PC-3 (cell line): ENCODE measurements at regions not wholly inside any gene's neighbourhood (a gene's known extent, or its start where the extent isn't known, plus 50 kb on each side); places are given as distances from the start of the nearest gene placed in this dataset.

Experiments
- ATAC-seq: fragments of 200-7000 bp; cut with Tn5 transposase; 2 replicates; pipeline ENCODE4 v1.9.1; 2020; ENCODE audit warnings: mild to moderate bottlenecking, moderate library complexity
- BruUV-seq: library from RNA; stranded (reverse); fragments of 400-500 nt; replicated peaks from 2 replicates; lab custom pipeline; 2021; lab: Mats Ljungman, UMichigan
- CTCF ChIA-PET: fragments of 300-600 bp; sonication (Branson Sonifier 250); formaldehyde crosslinking; loops from one replicate; lab custom pipeline; 2022; ENCODE audit warnings: antibody characterized with exemption; lab: Charles Lee
- POLR2A ChIA-PET: fragments of 300-600 bp; sonication (Branson Sonifier 250); formaldehyde crosslinking; loops from one replicate; lab custom pipeline; 2022; ENCODE audit warnings: antibody characterized with exemption; ENCODE audit not compliant: unreplicated experiment; lab: Charles Lee
- DNase-seq: peaks from one replicate; pipeline ENCODE4 v3.0.0-alpha.2; 2015
- H2AFZ ChIP-seq: fragments of 300-600 bp; sonication (generic); 2 replicates; pipeline ENCODE4 v1.6.0; 2016; ENCODE audit warnings: antibody characterized with exemption, low read length
- H3F3A ChIP-seq: fragments of 300-600 bp; sonication (generic); one replicate; pipeline ENCODE4 v1.6.0; 2017; ENCODE audit warnings: antibody characterized with exemption, low read length, control low read depth, mild to moderate bottlenecking; ENCODE audit not compliant: unreplicated experiment
- H3K27ac ChIP-seq: fragments of 300-600 bp; sonication (generic); 2 replicates; pipeline ENCODE4 v1.5.1; 2016; ENCODE audit warnings: mild to moderate bottlenecking, low read length
- H3K27me3 ChIP-seq: fragments of 300-600 bp; sonication (generic); 2 replicates; pipeline ENCODE4 v1.6.1; 2016; ENCODE audit warnings: low read length, mixed read lengths
- H3K36me3 ChIP-seq: fragments of 300-600 bp; sonication (generic); 2 replicates; pipeline ENCODE4 v1.6.1; 2016; ENCODE audit warnings: low read depth, mixed run types, low read length, mixed read lengths
- H3K4me1 ChIP-seq: fragments of 300-600 bp; sonication (generic); 2 replicates; pipeline ENCODE4 v1.5.1; 2016; ENCODE audit warnings: low read length; ENCODE audit not compliant: insufficient read depth
- H3K4me2 ChIP-seq: fragments of 300-600 bp; sonication (generic); 2 replicates; pipeline ENCODE4 v1.6.0; 2016; ENCODE audit warnings: low read length
- H3K4me3 ChIP-seq: fragments of 300-600 bp; sonication (generic); 2 replicates; pipeline ENCODE4 v1.5.1; 2016; ENCODE audit warnings: mild to moderate bottlenecking, low read length, mixed read lengths
- H3K79me2 ChIP-seq: fragments of 300-600 bp; sonication (generic); 2 replicates; pipeline ENCODE4 v1.6.1; 2017; ENCODE audit warnings: low read length, mixed read lengths
- H3K9ac ChIP-seq: fragments of 300-600 bp; sonication (generic); 2 replicates; pipeline ENCODE4 v1.6.0; 2016; ENCODE audit warnings: mild to moderate bottlenecking, low read length
- H3K9me2 ChIP-seq: fragments of 300-600 bp; sonication (generic); replicated peaks from 2 replicates; pipeline ENCODE4 v1.6.1; 2016; ENCODE audit warnings: mixed run types, low read length, mixed read lengths
- H3K9me3 ChIP-seq: fragments of 300-600 bp; sonication (generic); 2 replicates; pipeline ENCODE4 v1.6.1; 2016; ENCODE audit warnings: low read length, mixed read lengths
- H4K20me1 ChIP-seq: fragments of 300-600 bp; sonication (generic); 2 replicates; pipeline ENCODE4 v1.6.1; 2016; ENCODE audit warnings: low read length, mixed read lengths
- CTCF ChIP-seq: fragments of 300-600 bp; sonication (generic); conservative IDR thresholded peaks from 2 replicates; pipeline ENCODE4 v1.5.1; 2017; ENCODE audit warnings: antibody characterized with exemption, low read depth, mild to moderate bottlenecking, low read length
- EZH2 ChIP-seq: fragments of 300-600 bp; sonication (generic); IDR thresholded peaks from one replicate; pipeline ENCODE4 v1.6.1; 2017; ENCODE audit warnings: antibody characterized with exemption, mild to moderate bottlenecking, low read length; ENCODE audit not compliant: unreplicated experiment
- EZH2phosphoT487 ChIP-seq: fragments of 300-600 bp; sonication (generic); IDR thresholded peaks from 2 replicates; pipeline ENCODE4 v1.6.1; 2018; ENCODE audit warnings: mild to moderate bottlenecking, antibody characterized with exemption, low read length, borderline replicate concordance
- intact Hi-C: fragments of 100-400 bp; cut with micrococcal nuclease; formaldehyde crosslinking; loops from 2 replicates; pipeline ENCODE4 v1.9.0; 2023

- ATAC-seq = no peak
- Histone ChIP-seq H3F3A (no peaks in the 10 kb centered on the region), H3K27me3 (no peaks in the 10 kb centered on the region), H4K20me1 (no peaks in the 10 kb centered on the region), H3K9me2 (no peaks in the 10 kb centered on the region), H2AFZ (no peak overlapping the region), H3K36me3 (no peaks in the 10 kb centered on the region), H3K9me3 (no peaks in the 10 kb centered on the region), H3K4me1 (no peaks in the 10 kb centered on the region), H3K79me2 (no peaks in the 10 kb centered on the region), H3K4me3 (no peak overlapping the region), H3K27ac (no peak overlapping the region), H3K4me2 (no peak overlapping the region), H3K9ac (no peak overlapping the region)
- BruUV-seq = no TSS peak
- no peak for DNase-seq
- TF ChIP-seq CTCF = no peak
- TF ChIP-seq EZH2 = no peak
- TF ChIP-seq EZH2phosphoT487 = no peak
- intact Hi-C loops = no loop called here
- ChIA-PET CTCF (no interaction called here), POLR2A (no interaction called here)
These were observed 122.7 kb upstream of the ADRA1D start for GRCh38 chr20:4371623-4372251.

GRCh38 chr20:4370851-4371250, 121.8 kb upstream of the ADRA1D start:
- Histone ChIP-seq H2AFZ (no peak overlapping the region), H3K9ac (no peak overlapping the region), H3F3A (no peaks in the 10 kb centered on the region), H3K4me1 (no peaks in the 10 kb centered on the region), H3K4me2 (no peak overlapping the region), H3K27ac (no peak overlapping the region), H3K9me2 (no peaks in the 10 kb centered on the region), H3K4me3 (no peak overlapping the region), H3K79me2 (no peaks in the 10 kb centered on the region), H3K36me3 (no peaks in the 10 kb centered on the region), H4K20me1 (no peaks in the 10 kb centered on the region), H3K27me3 (no peaks in the 10 kb centered on the region), H3K9me3 (no peaks in the 10 kb centered on the region)
- intact Hi-C loops = no loop called here
- no peak for DNase-seq
- POLR2A ChIA-PET = no interaction called here
- CTCF ChIA-PET = no interaction called here
- no peak for ATAC-seq
- BruUV-seq = no TSS peak
- no peak for TF ChIP-seq CTCF

GRCh38 chr20:4369798-4370124, 120.7 kb upstream of the ADRA1D start:
- Histone ChIP-seq H3K36me3 (no peaks in the 10 kb centered on the region), H3F3A (no peaks in the 10 kb centered on the region), H3K79me2 (no peaks in the 10 kb centered on the region), H3K27me3 (no peaks in the 10 kb centered on the region), H3K9me2 (no peaks in the 10 kb centered on the region), H2AFZ (no peak overlapping the region), H3K4me1 (no peaks in the 10 kb centered on the region), H3K4me3 (no peak overlapping the region), H3K9me3 (no peaks in the 10 kb centered on the region), H3K4me2 (no peak overlapping the region), H3K27ac (no peak overlapping the region), H4K20me1 (no peaks in the 10 kb centered on the region), H3K9ac (no peak overlapping the region)
- ATAC-seq (no peak), DNase-seq (no peak)
- TF ChIP-seq CTCF (no peak), EZH2phosphoT487 (no peak), EZH2 (no peak)
- no TSS peak for BruUV-seq
- intact Hi-C loops = no loop called here
- ChIA-PET POLR2A (no interaction called here), CTCF (no interaction called here)
